Esophagus (tissue), 2 donors: ENCODE measurements at regions not wholly inside any gene's neighbourhood (a gene's known extent, or its start where the extent isn't known, plus 50 kb on each side); places are given as distances from the start of the nearest gene placed in this dataset.

Experiments
- H3K27ac ChIP-seq, 2 donors: one replicate each; pipeline ENCODE4 v1.5.1; 2013; ENCODE audit warnings: low read depth in 2 of 2, mild to moderate bottlenecking in 2 of 2, inconsistent platforms in 1 of 2, low read length in 1 of 2, moderate library complexity in 1 of 2
- H3K27me3 ChIP-seq, 2 donors: one replicate each; pipeline ENCODE4 v1.6.1; 2013; ENCODE audit warnings: low read length in 2 of 2, control low read depth in 1 of 2, mild to moderate bottlenecking in 1 of 2; ENCODE audit not compliant: insufficient read depth in 2 of 2, control insufficient read depth in 1 of 2
- H3K36me3 ChIP-seq, 2 donors: one replicate each; pipeline ENCODE4 v1.6.1; 2013; ENCODE audit warnings: low read length in 1 of 2; ENCODE audit not compliant: control insufficient read depth in 2 of 2, insufficient read depth in 2 of 2
- H3K4me1 ChIP-seq, 2 donors: one replicate each; pipeline ENCODE4 v1.6.1; 2013; ENCODE audit warnings: low read length in 1 of 2; ENCODE audit not compliant: control insufficient read depth in 2 of 2, insufficient read depth in 2 of 2
- H3K4me3 ChIP-seq, 2 donors: one replicate each; pipeline ENCODE4 v1.5.1; 2013; ENCODE audit warnings: low read length in 2 of 2, mild to moderate bottlenecking in 2 of 2, low read depth in 1 of 2, moderate library complexity in 1 of 2
- H3K9me3 ChIP-seq, 2 donors: one replicate each; pipeline ENCODE4 v1.6.1; 2013; ENCODE audit warnings: mild to moderate bottlenecking in 2 of 2, low read depth in 1 of 2, low read length in 1 of 2, moderate library complexity in 1 of 2; ENCODE audit not compliant: control insufficient read depth in 2 of 2, insufficient read depth in 1 of 2
- WGBS, 2 donors: extraction: QIAGEN DNeasy Blood & Tissue Kit; methylation state at CpG; one replicate each; pipeline ENCODE4 v1.1.7; 2013; 5-methylcytosine and 5-hydroxymethylcytosine counted together
- donor health status: healthy with polysubstance abuse.
- donor health status: Bipolar disorder and iron deficiency.

DNA sequence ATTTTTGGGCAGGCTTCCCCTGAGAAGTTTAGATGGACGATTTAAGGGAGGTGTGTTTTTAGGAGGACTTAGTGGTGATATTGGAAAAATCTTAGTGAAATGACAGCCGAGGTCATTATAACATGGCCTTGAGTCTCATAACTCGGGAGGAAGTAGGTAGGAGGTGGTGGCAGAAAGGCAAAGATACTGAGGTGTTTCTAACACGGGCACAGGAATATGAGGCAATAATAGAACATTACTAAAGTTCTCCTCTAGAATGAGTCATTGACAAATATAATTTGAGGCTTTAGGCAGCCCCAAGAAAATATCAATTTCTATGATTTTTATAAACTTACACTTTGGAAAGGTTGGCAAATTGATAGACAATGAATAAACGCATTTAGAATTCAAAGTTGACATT, 146.1 kb upstream of the ZEB2 start:
- Histone ChIP-seq H3K27ac (no peak overlapping the region), H3K9me3 (no peaks in the 10 kb centered on the region), H3K4me1 (no peaks in the 10 kb centered on the region), H3K4me3 (no peak overlapping the region), H3K36me3 (no peaks in the 10 kb centered on the region), H3K27me3 (no peaks in the 10 kb centered on the region)
- WGBS, 2 donors: 73 to 78% methylated on average over 5 of the region's 5 CpGs

DNA sequence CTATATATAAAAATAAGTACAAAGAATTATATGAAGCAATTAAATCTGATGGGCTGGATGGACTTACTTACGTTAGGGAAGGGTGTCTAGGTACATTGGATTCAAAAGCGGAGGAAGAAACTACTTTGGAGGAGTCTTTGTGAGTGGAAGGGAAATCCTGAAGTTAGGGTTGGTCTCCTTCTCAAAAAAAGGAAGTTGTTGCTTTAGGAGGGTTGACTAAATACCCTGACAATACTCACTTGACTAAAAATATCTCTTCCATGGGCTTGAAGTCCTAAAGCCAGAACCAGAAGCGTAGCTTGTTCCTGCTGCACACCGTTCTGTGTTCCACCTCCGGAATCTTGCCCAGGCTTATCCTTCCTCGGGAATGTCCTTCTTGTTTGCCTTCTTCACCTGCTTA, 143.3 kb upstream of the ZEB2 start:
- Histone ChIP-seq H3K27me3 (no peaks in the 10 kb centered on the region), H3K9me3 (no peaks in the 10 kb centered on the region), H3K4me1 (peaks cover 0 to 2% of the 10 kb centered on the region in 2 donors), H3K27ac (no peak overlapping the region), H3K36me3 (no peaks in the 10 kb centered on the region), H3K4me3 (no peak overlapping the region)
- whole genome bisulfite sequencing, 2 donors: 78 to 79% methylated on average over 6 of the region's 6 CpGs

DNA sequence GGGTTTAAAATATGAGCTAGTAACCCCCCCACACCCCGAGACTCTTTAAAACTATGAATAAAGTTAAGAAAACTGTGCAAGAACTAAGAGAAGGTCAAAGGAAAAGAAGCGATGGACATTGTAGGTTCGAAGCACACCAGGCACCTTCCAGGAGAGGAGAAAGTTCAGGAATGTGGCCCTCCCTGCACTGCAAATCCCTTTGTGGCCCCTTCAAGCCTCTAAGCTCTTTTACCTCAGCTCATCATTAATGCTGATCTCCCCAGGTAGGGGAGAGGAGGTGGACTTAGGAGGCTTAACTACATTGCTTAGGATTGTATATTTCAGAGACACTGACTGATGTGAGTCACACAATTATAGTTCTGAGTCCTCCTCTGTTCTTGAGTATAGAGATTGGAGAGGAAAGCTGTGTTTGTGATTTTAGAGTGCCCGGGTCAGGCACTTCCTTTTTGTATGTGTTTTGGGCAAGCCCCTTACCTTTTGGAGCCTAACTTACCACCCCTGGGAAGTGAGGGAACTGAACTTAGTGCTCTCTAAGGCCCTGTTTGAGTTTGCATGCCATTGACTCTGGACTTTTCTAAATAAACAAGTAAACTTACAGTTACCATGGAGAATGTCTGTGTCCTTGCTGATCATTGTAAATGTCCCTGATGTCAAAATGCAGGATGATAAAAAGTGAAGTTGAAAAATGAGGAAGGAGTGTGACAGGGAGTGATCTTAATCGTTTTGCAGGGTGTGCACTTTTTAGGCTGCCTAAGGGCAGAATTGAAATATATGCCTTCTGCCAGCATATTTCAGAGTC, 140.8 kb upstream of the ZEB2 start:
- Histone ChIP-seq H3K4me1 (peaks cover 0 to 2% of the 10 kb centered on the region in 2 donors), H3K9me3 (no peaks in the 10 kb centered on the region), H3K27me3 (no peaks in the 10 kb centered on the region), H3K4me3 (no peak overlapping the region), H3K36me3 (no peaks in the 10 kb centered on the region), H3K27ac (no peak overlapping the region)
- WGBS, 2 donors: 72% methylated on average over 5 of the region's 5 CpGs

DNA sequence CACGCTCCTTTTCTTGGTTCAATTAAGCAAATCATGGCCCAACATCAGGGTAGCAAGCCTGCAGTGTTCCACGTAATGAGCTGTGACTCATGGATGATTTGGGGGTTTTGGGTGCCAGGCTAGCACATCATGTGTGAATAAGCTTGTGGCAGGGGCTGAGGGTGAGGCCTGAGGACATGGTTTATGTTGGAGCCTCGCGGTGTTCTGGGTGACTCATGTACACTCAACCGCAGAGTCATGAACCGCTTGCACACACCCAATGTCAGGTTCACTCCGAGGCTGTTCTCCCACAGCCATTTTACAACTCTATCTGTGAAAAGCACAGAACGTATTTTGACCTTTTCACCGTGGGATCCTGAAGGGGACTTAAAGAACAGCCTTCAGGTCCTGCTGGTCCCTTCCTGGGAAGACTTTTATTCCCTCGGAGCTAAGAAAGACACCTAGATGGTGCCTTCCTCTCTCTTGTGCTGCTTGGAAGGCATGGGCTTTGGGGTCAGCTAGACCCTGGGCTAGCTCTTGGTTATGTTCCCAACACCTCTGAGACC, 139.9 kb upstream of the ZEB2 start:
- Histone ChIP-seq H3K4me1 (peaks cover 0 to 2% of the 10 kb centered on the region in 2 donors), H3K27me3 (no peaks in the 10 kb centered on the region), H3K36me3 (no peaks in the 10 kb centered on the region), H3K27ac (peak overlapping the region in 1 of 2 donors; percentile 13), H3K9me3 (no peaks in the 10 kb centered on the region), H3K4me3 (no peak overlapping the region)
- WGBS, 2 donors: 60 to 74% methylated on average over 10 of the region's 10 CpGs

DNA sequence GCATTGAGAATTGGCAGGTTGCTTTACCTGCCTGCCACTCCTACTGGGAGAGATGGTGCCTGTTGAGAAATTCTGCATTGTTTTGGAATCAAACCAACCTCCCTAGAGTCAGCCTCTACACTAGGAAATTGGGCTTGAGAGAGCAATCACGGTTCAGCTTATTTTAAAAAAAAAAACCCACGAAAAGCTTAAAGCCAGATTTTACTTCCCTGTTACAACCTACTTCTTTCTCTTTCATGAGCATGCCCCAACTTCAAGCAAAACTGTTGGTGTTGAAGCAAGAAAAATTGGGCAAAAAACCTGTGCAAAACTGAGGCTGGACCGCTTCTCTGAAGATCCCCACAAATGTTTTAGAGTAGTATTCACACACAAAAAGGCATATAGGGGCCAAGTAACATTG, 134.6 kb upstream of the ZEB2 start:
- Histone ChIP-seq H3K4me3 (no peak overlapping the region), H3K4me1 (no peaks in the 10 kb centered on the region), H3K27ac (no peak overlapping the region), H3K36me3 (no peaks in the 10 kb centered on the region), H3K27me3 (no peaks in the 10 kb centered on the region), H3K9me3 (no peaks in the 10 kb centered on the region)
- 58 to 62% methylated on average over 3 of the region's 3 CpGs for WGBS, 2 donors

DNA sequence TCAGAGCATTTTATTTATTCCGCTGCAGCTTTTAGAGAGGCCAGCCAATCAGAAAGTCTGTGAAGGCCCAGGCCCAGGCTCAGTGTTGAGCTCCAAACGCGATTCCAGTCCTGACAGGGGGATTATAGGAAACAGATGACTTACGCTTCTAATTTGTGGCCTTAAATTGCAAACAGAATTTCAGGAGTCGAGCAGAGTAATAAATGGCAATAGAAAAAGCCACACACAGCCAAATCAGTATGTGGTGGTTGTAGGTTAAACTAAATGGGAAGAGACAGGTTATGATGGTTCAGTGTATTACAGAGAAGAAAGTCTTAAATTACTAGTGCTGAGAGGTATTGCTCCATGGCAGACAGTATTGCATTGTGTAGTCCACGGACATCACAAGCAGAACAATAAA, 131.0 kb upstream of the ZEB2 start:
- Histone ChIP-seq H3K4me3 (no peak overlapping the region), H3K27ac (no peak overlapping the region), H3K36me3 (no peaks in the 10 kb centered on the region), H3K9me3 (no peaks in the 10 kb centered on the region), H3K4me1 (no peaks in the 10 kb centered on the region), H3K27me3 (no peaks in the 10 kb centered on the region)
- WGBS, 2 donors: 83 to 84% methylated on average over 6 of the region's 6 CpGs

DNA sequence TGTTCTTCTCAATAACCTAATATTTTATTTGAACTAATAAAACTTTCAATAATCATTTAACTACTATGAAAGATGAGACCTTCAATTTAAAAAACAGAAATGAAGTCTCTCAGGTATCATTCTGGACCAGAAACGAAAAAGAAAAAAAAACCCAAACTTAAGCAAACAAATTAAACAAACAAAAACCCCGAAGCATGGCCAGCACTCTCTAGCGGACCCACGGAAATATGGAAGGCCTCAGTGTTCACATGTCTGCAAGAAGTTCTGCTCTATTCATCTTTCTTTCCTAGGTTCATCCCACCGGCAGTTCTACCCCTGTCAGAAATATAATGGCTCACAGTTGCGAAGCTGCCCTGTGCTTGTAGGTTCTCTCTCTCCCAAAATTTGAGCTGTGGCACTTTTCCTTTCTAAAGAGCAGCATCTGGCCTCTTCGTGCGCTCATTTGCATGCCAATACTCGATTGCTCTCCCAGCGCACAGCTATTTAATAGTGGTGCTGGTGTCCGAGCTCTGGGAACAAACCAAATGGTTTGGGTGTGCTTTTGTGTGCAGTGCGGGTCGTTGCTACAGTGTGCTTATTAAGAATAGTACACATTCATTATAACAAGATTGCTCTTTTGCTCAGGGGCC, 129.0 kb upstream of the ZEB2 start:
- H3K9me3 ChIP-seq: no peaks in the 10 kb centered on the region
- no peaks in the 10 kb centered on the region for H3K27me3 ChIP-seq
- no peaks in the 10 kb centered on the region for H3K36me3 ChIP-seq
- no peaks in the 10 kb centered on the region for H3K4me1 ChIP-seq
- H3K27ac ChIP-seq: no peak overlapping the region
- WGBS, 2 donors: 77 to 87% methylated on average over 13 of the region's 13 CpGs
- no peak overlapping the region for H3K4me3 ChIP-seq

DNA sequence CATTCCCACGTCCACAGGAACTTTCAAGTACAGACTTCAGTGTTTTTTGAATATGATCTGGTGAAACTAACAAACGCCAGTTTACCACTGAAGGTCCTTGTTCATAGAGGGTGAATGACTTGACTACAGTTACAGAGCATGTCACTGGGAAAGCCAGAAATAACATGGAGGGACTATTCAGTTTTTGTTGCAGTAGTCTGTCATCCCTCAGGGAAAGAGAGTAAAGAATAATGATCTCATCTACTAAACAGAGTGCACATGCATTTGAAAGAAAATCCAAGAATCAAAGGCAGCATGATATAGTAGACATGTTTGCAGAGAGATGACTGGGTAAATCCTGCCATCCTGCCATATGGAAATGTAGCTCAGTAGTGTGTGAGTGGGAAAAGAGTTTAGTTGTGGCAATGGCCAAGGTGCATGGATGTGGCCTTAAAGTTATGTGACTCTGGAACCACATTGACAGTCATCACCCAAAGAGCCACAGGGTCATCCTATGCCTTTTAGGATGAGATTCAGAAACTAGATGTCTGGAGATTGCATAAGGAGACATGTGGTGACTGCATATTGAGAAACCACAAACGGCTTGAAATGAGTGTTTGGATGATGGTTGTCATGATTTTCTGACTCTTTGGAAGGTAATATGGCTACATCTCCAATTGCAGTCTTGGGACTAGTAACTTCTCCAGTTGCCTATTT, 125.3 kb upstream of the ZEB2 start:
- no peaks in the 10 kb centered on the region for H3K4me1 ChIP-seq
- H3K27ac ChIP-seq: no peak overlapping the region
- no peaks in the 10 kb centered on the region for H3K27me3 ChIP-seq
- 80 to 81% methylated on average over 3 of the region's 3 CpGs for WGBS, 2 donors
- no peaks in the 10 kb centered on the region for H3K9me3 ChIP-seq
- no peak overlapping the region for H3K4me3 ChIP-seq
- no peaks in the 10 kb centered on the region for H3K36me3 ChIP-seq

DNA sequence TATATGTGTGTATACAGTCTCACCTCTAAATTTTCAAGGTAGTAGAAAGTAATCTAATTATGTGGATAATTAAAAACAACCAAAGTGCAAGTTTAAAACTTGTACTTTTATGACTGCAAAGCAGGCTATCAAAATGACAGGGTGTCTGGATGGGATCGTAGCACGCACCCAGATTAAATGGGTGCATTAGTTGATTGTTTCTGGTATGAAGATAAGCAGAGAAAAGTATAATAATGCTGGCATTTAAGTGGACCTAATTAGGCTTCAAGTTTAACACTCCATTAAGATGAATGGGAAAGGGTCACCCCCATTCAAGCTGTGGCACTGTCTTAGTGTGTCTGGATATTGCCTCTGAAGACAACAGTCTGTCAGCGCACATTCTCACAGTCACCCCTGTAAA, 124.6 kb upstream of the ZEB2 start:
- Histone ChIP-seq H3K36me3 (no peaks in the 10 kb centered on the region), H3K9me3 (no peaks in the 10 kb centered on the region), H3K27me3 (no peaks in the 10 kb centered on the region), H3K4me1 (no peaks in the 10 kb centered on the region), H3K27ac (no peak overlapping the region), H3K4me3 (no peak overlapping the region)
- 97 to 98% methylated on average over 3 of the region's 3 CpGs for WGBS, 2 donors
